SU-DHL-6 (cell line): ENCODE measurements at regions not wholly inside any gene's neighbourhood (a gene's known extent, or its start where the extent isn't known, plus 50 kb on each side); places are given as distances from the start of the nearest gene placed in this dataset.

ENCODE experiments used
- H2AFZ ChIP-seq: fragments of 200-600 bp; sonication (generic); 2 replicates; pipeline ENCODE4 v1.6.1; 2014; ENCODE audit warnings: low read depth, mild to moderate bottlenecking, moderate library complexity, mixed read lengths, antibody characterized with exemption, low read length; ENCODE audit not compliant: severe bottlenecking
- H3F3A ChIP-seq: fragments of 200-600 bp; shearing (Covaris generic); 2 replicates; pipeline ENCODE4 v1.6.0; 2016; ENCODE audit warnings: antibody characterized with exemption, mild to moderate bottlenecking; ENCODE audit not compliant: insufficient read depth
- H3K27ac ChIP-seq: fragments of 200-600 bp; sonication (generic); 2 replicates; pipeline ENCODE4 v1.5.1; 2016; ENCODE audit warnings: low read depth, mild to moderate bottlenecking, low read length, moderate library complexity, mixed read lengths
- H3K27me3 ChIP-seq: fragments of 200-600 bp; sonication (generic), shearing (Covaris generic); 2 replicates; pipeline ENCODE4 v1.6.0; 2014; ENCODE audit warnings: mild to moderate bottlenecking, low read length
- H3K36me3 ChIP-seq: fragments of 200-600 bp; sonication (generic); 2 replicates; pipeline ENCODE4 v1.6.1; 2014; ENCODE audit warnings: mild to moderate bottlenecking, low read length, mixed read lengths
- H3K4me2 ChIP-seq: fragments of 300-600, 200-600 bp; shearing (Covaris generic), sonication (generic); 2 replicates; pipeline ENCODE4 v1.6.0; 2014; ENCODE audit warnings: low read length, low read depth, mild to moderate bottlenecking; ENCODE audit not compliant: poor library complexity, severe bottlenecking
- H3K4me3 ChIP-seq: fragments of 200-600 bp; sonication (generic); 2 replicates; pipeline ENCODE4 v1.5.1; 2014; ENCODE audit warnings: antibody characterized with exemption, low read length, mild to moderate bottlenecking, mixed read lengths; ENCODE audit not compliant: insufficient read depth, poor library complexity, severe bottlenecking
- H3K79me2 ChIP-seq: fragments of 200-600 bp; sonication (generic); 2 replicates; pipeline ENCODE4 v1.6.1; 2014; ENCODE audit warnings: mild to moderate bottlenecking, low read length, moderate library complexity; ENCODE audit not compliant: insufficient read depth
- H3K9ac ChIP-seq: fragments of 200-600 bp; sonication (generic); 2 replicates; pipeline ENCODE4 v1.7.0; 2014; ENCODE audit warnings: mild to moderate bottlenecking, low read length
- H3K9me2 ChIP-seq: fragments of 200-600 bp; sonication (generic); replicated peaks from 2 replicates; pipeline ENCODE4 v1.6.1; 2014; ENCODE audit warnings: low read length; ENCODE audit not compliant: insufficient read depth
- H3K9me3 ChIP-seq: fragments of 200-600 bp; sonication (generic); 2 replicates; pipeline ENCODE4 v1.6.1; 2014; ENCODE audit warnings: low read length, mixed read lengths; ENCODE audit not compliant: insufficient read depth
- H4K20me1 ChIP-seq: fragments of 200-600 bp; sonication (generic); 2 replicates; pipeline ENCODE4 v1.6.1; 2014; ENCODE audit warnings: low read depth, mild to moderate bottlenecking, antibody characterized with exemption, low read length, moderate library complexity, mixed read lengths
- CTCF ChIP-seq: fragments of 200-600 bp; sonication (generic); IDR thresholded peaks from one replicate; pipeline ENCODE4 v1.5.1; 2017; ENCODE audit warnings: antibody characterized with exemption, mild to moderate bottlenecking, low read length, moderate library complexity; ENCODE audit not compliant: insufficient read depth, poor library complexity, severe bottlenecking
- EZH2phosphoT487 ChIP-seq: fragments of 200-600 bp; sonication (generic), shearing (Covaris generic); conservative IDR thresholded peaks from 2 replicates; pipeline ENCODE4 v1.6.1; 2018; ENCODE audit warnings: mild to moderate bottlenecking, antibody characterized with exemption, low read length, moderate library complexity, mixed read lengths

GRCh38 chr1:55311979-55312378 lies 96.8 kb upstream of the USP24 start:
- no peaks in the 10 kb centered on the region for H3K9me3 ChIP-seq
- no peak overlapping the region for H3K9ac ChIP-seq
- H3K27me3 ChIP-seq = no peaks in the 10 kb centered on the region
- TF ChIP-seq EZH2phosphoT487 (no peak), CTCF (no peak)
- H3F3A ChIP-seq = no peaks in the 10 kb centered on the region
- H3K27ac ChIP-seq = no peak overlapping the region
- no peak overlapping the region for H2AFZ ChIP-seq
- no peaks in the 10 kb centered on the region for H4K20me1 ChIP-seq
- H3K9me2 ChIP-seq = no peaks in the 10 kb centered on the region
- H3K79me2 ChIP-seq = no peaks in the 10 kb centered on the region
- H3K4me3 ChIP-seq = no peak overlapping the region
- H3K36me3 ChIP-seq = no peaks in the 10 kb centered on the region
- H3K4me2 ChIP-seq = no peak overlapping the region

GRCh38 chr1:55311057-55311641 lies 96.0 kb upstream of the USP24 start:
- Histone ChIP-seq H3K27me3 (no peaks in the 10 kb centered on the region), H3K4me3 (no peak overlapping the region), H3K9ac (no peak overlapping the region), H3F3A (no peaks in the 10 kb centered on the region), H3K9me3 (no peaks in the 10 kb centered on the region), H4K20me1 (no peaks in the 10 kb centered on the region), H3K27ac (no peak overlapping the region), H3K9me2 (no peaks in the 10 kb centered on the region), H3K4me2 (no peak overlapping the region), H2AFZ (no peak overlapping the region), H3K79me2 (no peaks in the 10 kb centered on the region), H3K36me3 (no peaks in the 10 kb centered on the region)
- TF ChIP-seq EZH2phosphoT487 (no peak), CTCF (no peak)

- Histone ChIP-seq H3K27me3 (no peaks in the 10 kb centered on the region), H3K9me2 (no peaks in the 10 kb centered on the region), H3K9ac (no peak overlapping the region), H2AFZ (no peak overlapping the region), H3K36me3 (no peaks in the 10 kb centered on the region), H3K79me2 (no peaks in the 10 kb centered on the region), H3K4me3 (no peak overlapping the region), H3K9me3 (no peaks in the 10 kb centered on the region), H3F3A (no peaks in the 10 kb centered on the region), H3K4me2 (no peak overlapping the region), H4K20me1 (no peaks in the 10 kb centered on the region), H3K27ac (no peak overlapping the region)
- no peak for TF ChIP-seq CTCF
- no peak for TF ChIP-seq EZH2phosphoT487
These were observed 95.4 kb upstream of the USP24 start for GRCh38 chr1:55310505-55310971.
